ENCODE measurements at regions not wholly inside any gene's neighbourhood (a gene's known extent, or its start where the extent isn't known, plus 50 kb on each side); places are given as distances from the start of the nearest gene placed in this dataset.

DNA sequence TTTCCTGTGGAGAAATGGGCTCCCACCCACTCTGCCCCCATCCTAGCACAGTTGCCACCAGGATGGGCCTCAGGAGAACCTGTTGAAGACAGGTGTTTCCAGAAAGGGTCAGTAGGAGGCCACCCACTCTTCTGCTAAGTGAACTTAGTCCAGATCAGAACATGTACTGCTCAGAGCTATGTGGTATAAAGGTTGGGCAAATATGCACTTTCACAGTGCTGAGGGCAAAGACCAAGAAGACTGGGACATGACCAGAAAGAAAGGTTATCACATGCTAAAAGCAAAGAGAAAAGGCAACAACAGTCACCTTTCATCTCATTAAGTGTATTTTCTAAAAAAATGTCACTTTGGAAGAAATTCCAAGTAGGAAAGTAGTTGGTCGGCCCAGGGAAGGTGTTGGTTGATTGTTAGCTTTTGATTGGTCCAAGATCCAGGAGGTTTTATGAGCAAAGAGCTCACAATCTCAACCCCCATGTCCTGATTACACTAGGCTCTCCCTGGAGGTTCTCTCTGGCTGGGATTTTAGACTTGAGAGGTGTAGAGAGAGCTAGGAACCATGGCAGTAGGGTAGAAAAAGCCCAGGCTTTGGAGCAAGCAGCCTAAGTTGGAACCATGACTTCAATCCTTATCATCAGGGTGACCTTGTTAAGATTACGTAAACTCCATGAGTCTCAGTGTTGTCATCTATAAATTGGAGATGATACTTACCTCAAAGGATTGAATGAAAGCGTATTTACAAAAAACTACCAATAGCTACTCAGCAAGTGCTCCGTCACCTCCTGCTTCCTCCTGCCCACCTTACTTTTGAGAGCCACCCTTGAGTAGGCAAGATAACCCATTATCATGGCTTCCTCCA lies 102.6 kb downstream of the GLUL start:
- TF ChIP-seq, protein P1, sequence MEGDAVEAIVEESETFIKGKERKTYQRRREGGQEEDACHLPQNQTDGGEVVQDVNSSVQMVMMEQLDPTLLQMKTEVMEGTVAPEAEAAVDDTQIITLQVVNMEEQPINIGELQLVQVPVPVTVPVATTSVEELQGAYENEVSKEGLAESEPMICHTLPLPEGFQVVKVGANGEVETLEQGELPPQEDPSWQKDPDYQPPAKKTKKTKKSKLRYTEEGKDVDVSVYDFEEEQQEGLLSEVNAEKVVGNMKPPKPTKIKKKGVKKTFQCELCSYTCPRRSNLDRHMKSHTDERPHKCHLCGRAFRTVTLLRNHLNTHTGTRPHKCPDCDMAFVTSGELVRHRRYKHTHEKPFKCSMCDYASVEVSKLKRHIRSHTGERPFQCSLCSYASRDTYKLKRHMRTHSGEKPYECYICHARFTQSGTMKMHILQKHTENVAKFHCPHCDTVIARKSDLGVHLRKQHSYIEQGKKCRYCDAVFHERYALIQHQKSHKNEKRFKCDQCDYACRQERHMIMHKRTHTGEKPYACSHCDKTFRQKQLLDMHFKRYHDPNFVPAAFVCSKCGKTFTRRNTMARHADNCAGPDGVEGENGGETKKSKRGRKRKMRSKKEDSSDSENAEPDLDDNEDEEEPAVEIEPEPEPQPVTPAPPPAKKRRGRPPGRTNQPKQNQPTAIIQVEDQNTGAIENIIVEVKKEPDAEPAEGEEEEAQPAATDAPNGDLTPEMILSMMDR (IDR thresholded peaks at IDR 0.05), result no peak

- TF ChIP-seq, protein P1 (IDR thresholded peaks at IDR 0.05), result no peak
Observed at GRCh38 chr1:182286761-182287160, 104.8 kb downstream of the GLUL start.

- TF ChIP-seq, protein P1 (IDR thresholded peaks at IDR 0.05), result no peak
Observed at GRCh38 chr1:182283746-182284544, 107.6 kb downstream of the GLUL start.

GRCh38 chr1:182281541-182281940 lies 110.0 kb downstream of the GLUL start:
- TF ChIP-seq, protein P1 (IDR thresholded peaks at IDR 0.05), result no peak

- TF ChIP-seq, protein P1 (IDR thresholded peaks at IDR 0.05), result no peak
Observed at GRCh38 chr1:182280504-182280900, 111.1 kb downstream of the GLUL start.

GRCh38 chr1:182279724-182280503 lies 111.7 kb downstream of the GLUL start:
- TF ChIP-seq, protein P1 (IDR thresholded peaks at IDR 0.05), result no peak

DNA sequence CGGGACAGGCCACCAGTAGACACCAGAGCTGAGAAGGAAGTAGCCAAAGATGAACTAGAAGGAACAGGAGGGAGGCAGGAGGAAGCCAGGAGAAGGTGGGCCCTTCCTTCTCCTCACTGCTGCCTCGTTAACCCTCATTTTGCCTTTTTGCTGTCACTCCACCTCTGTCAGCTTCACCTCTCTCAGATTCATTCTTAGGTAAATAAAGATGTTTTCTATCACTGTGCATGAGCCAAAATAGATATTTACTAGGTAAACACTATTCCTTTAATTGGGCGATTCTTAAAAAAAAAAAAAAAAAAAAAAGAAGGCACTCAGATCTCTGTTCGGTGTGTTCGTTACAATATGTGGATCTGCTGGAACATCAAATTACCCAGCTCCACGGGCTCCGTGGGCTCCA lies 112.3 kb downstream of the GLUL start:
- TF ChIP-seq, protein P1 (IDR thresholded peaks at IDR 0.05), result no peak

Data from LNCAP (cell line).